ENCODE measurements at regions not wholly inside any gene's neighbourhood (a gene's known extent, or its start where the extent isn't known, plus 50 kb on each side); places are given as distances from the start of the nearest gene placed in this dataset.

DNA sequence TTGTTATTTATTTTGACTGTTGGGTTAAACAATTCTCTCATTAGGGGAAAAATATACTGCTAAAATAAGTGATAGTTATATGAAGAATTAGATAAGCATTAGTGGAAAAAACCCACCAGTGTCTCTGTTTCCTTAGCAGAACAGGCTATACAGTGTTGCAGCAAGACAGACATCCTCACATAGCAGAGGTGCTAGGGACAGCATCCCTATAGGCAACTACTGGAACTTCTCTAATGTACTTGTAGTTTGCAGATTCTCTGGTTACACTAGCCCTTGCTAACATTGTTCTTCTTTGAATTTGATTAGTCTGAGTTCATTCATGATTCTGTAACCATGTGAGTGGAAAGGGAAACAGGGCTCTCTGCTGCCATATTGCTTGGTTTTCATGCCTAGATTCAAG lies 661.8 kb upstream of the RGMB start:
- no peak overlapping the region for H3K4me3 ChIP-seq (ENCODE audit: low read length)
- no peak overlapping the region for H3K27ac ChIP-seq (ENCODE audit: low read depth, low read length)
- H3K36me3 ChIP-seq (ENCODE audit: control insufficient read depth, insufficient read depth, low read length): no peaks in the 10 kb centered on the region
- H3K9ac ChIP-seq (ENCODE audit: low read length): no peak overlapping the region
- H3K4me1 ChIP-seq (ENCODE audit: control insufficient read depth, insufficient read depth, low read length): no peaks in the 10 kb centered on the region
- no peaks in the 10 kb centered on the region for H3K27me3 ChIP-seq (ENCODE audit: control insufficient read depth, insufficient read depth, low read length)

GRCh38 chr5:98121036-98121936 lies 652.2 kb upstream of the RGMB start:
- Histone ChIP-seq H3K36me3 (ENCODE audit: control insufficient read depth, insufficient read depth, low read length) (no peaks in the 10 kb centered on the region), H3K27ac (ENCODE audit: low read depth, low read length) (no peak overlapping the region), H3K4me3 (ENCODE audit: low read length) (no peak overlapping the region), H3K4me1 (ENCODE audit: control insufficient read depth, insufficient read depth, low read length) (no peaks in the 10 kb centered on the region), H3K27me3 (ENCODE audit: control insufficient read depth, insufficient read depth, low read length) (no peaks in the 10 kb centered on the region), H3K9ac (ENCODE audit: low read length) (no peak overlapping the region)

DNA sequence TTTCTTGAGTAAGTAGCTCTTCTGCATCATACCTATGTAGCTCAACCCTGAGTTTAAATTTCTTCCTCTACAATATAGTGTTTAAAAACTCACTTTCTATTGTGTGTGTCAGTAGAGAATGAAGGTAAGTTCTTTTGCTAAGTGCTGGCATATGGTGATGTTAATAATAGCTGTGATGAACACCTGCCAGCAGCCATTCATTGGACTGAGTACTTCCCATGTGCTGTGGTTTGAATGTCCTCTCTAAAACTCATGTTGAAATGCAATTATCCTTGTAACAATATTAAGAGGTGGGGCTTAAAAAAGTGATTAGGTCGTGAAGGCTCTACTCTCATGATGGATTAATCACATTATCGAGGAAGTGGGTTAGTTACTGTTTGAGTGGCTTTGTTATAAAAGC lies 645.2 kb upstream of the RGMB start:
- Histone ChIP-seq H3K27me3 (ENCODE audit: control insufficient read depth, insufficient read depth, low read length) (no peaks in the 10 kb centered on the region), H3K9ac (ENCODE audit: low read length) (no peak overlapping the region), H3K36me3 (ENCODE audit: control insufficient read depth, insufficient read depth, low read length) (no peaks in the 10 kb centered on the region), H3K4me3 (ENCODE audit: low read length) (no peak overlapping the region), H3K27ac (ENCODE audit: low read depth, low read length) (no peak overlapping the region), H3K4me1 (ENCODE audit: control insufficient read depth, insufficient read depth, low read length) (no peaks in the 10 kb centered on the region)

GRCh38 chr5:98128846-98129245 lies 644.6 kb upstream of the RGMB start:
- no peaks in the 10 kb centered on the region for H3K27me3 ChIP-seq (ENCODE audit: control insufficient read depth, insufficient read depth, low read length)
- no peaks in the 10 kb centered on the region for H3K36me3 ChIP-seq (ENCODE audit: control insufficient read depth, insufficient read depth, low read length)
- no peak overlapping the region for H3K4me3 ChIP-seq (ENCODE audit: low read length)
- H3K9ac ChIP-seq (ENCODE audit: low read length): no peak overlapping the region
- H3K27ac ChIP-seq (ENCODE audit: low read depth, low read length): no peak overlapping the region
- H3K4me1 ChIP-seq (ENCODE audit: control insufficient read depth, insufficient read depth, low read length): no peaks in the 10 kb centered on the region

GRCh38 chr5:98130261-98131035 lies 643.0 kb upstream of the RGMB start:
- Histone ChIP-seq H3K36me3 (ENCODE audit: control insufficient read depth, insufficient read depth, low read length) (no peaks in the 10 kb centered on the region), H3K4me3 (ENCODE audit: low read length) (no peak overlapping the region), H3K27ac (ENCODE audit: low read depth, low read length) (no peak overlapping the region), H3K9ac (ENCODE audit: low read length) (no peak overlapping the region), H3K4me1 (ENCODE audit: control insufficient read depth, insufficient read depth, low read length) (no peaks in the 10 kb centered on the region), H3K27me3 (ENCODE audit: control insufficient read depth, insufficient read depth, low read length) (no peaks in the 10 kb centered on the region)

- H3K36me3 ChIP-seq (ENCODE audit: control insufficient read depth, insufficient read depth, low read length): no peaks in the 10 kb centered on the region
- H3K4me3 ChIP-seq (ENCODE audit: low read length): no peak overlapping the region
- no peaks in the 10 kb centered on the region for H3K4me1 ChIP-seq (ENCODE audit: control insufficient read depth, insufficient read depth, low read length)
- H3K9ac ChIP-seq (ENCODE audit: low read length): no peak overlapping the region
- no peak overlapping the region for H3K27ac ChIP-seq (ENCODE audit: low read depth, low read length)
- H3K27me3 ChIP-seq (ENCODE audit: control insufficient read depth, insufficient read depth, low read length): no peaks in the 10 kb centered on the region
These were observed 629.3 kb upstream of the RGMB start for GRCh38 chr5:98144116-98144515.

GRCh38 chr5:98144710-98145109 lies 628.8 kb upstream of the RGMB start:
- no peak overlapping the region for H3K9ac ChIP-seq (ENCODE audit: low read length)
- no peaks in the 10 kb centered on the region for H3K36me3 ChIP-seq (ENCODE audit: control insufficient read depth, insufficient read depth, low read length)
- H3K27ac ChIP-seq (ENCODE audit: low read depth, low read length): no peak overlapping the region
- H3K27me3 ChIP-seq (ENCODE audit: control insufficient read depth, insufficient read depth, low read length): no peaks in the 10 kb centered on the region
- no peaks in the 10 kb centered on the region for H3K4me1 ChIP-seq (ENCODE audit: control insufficient read depth, insufficient read depth, low read length)
- H3K4me3 ChIP-seq (ENCODE audit: low read length): no peak overlapping the region

DNA sequence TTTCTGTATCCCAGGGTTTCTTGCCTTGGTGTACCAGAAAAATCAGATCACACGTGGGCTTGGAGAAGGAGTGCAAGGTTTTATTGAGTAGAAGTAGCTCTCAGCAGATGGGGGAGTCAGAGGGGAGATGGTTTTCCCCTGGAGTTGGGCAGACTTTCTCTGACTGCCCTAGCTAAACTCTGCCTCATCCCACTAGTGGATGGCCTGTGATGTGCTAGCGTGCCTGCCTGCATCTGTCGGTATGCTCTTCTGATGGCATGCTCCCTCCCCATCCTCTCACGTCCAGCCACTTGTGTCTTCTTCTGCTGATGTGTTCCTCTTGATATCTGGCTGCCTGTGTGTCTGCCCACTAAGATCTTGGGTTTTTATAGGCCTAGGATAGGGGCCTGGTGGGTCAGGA lies 616.1 kb upstream of the RGMB start:
- no peak overlapping the region for H3K9ac ChIP-seq (ENCODE audit: low read length)
- H3K36me3 ChIP-seq (ENCODE audit: control insufficient read depth, insufficient read depth, low read length): no peaks in the 10 kb centered on the region
- H3K27me3 ChIP-seq (ENCODE audit: control insufficient read depth, insufficient read depth, low read length): no peaks in the 10 kb centered on the region
- H3K4me1 ChIP-seq (ENCODE audit: control insufficient read depth, insufficient read depth, low read length): no peaks in the 10 kb centered on the region
- no peak overlapping the region for H3K4me3 ChIP-seq (ENCODE audit: low read length)
- H3K27ac ChIP-seq (ENCODE audit: low read depth, low read length): no peak overlapping the region

GRCh38 chr5:98158440-98158839 lies 615.0 kb upstream of the RGMB start:
- no peak overlapping the region for H3K4me3 ChIP-seq (ENCODE audit: low read length)

GRCh38 chr5:98163796-98164493 lies 609.5 kb upstream of the RGMB start:
- no peaks in the 10 kb centered on the region for H3K4me1 ChIP-seq (ENCODE audit: control insufficient read depth, insufficient read depth, low read length)
- H3K36me3 ChIP-seq (ENCODE audit: control insufficient read depth, insufficient read depth, low read length): no peaks in the 10 kb centered on the region
- H3K27ac ChIP-seq (ENCODE audit: low read depth, low read length): no peak overlapping the region
- no peak overlapping the region for H3K9ac ChIP-seq (ENCODE audit: low read length)
- H3K4me3 ChIP-seq (ENCODE audit: low read length): no peak overlapping the region
- no peaks in the 10 kb centered on the region for H3K27me3 ChIP-seq (ENCODE audit: control insufficient read depth, insufficient read depth, low read length)

More at GRCh38 chr5:98158440-98158839, 615.0 kb upstream of the RGMB start:
- H3K36me3 ChIP-seq (ENCODE audit: control insufficient read depth, insufficient read depth, low read length): no peaks in the 10 kb centered on the region
- no peak overlapping the region for H3K9ac ChIP-seq (ENCODE audit: low read length)
- no peaks in the 10 kb centered on the region for H3K27me3 ChIP-seq (ENCODE audit: control insufficient read depth, insufficient read depth, low read length)
- H3K4me1 ChIP-seq (ENCODE audit: control insufficient read depth, insufficient read depth, low read length): no peaks in the 10 kb centered on the region
- no peak overlapping the region for H3K27ac ChIP-seq (ENCODE audit: low read depth, low read length)

DNA sequence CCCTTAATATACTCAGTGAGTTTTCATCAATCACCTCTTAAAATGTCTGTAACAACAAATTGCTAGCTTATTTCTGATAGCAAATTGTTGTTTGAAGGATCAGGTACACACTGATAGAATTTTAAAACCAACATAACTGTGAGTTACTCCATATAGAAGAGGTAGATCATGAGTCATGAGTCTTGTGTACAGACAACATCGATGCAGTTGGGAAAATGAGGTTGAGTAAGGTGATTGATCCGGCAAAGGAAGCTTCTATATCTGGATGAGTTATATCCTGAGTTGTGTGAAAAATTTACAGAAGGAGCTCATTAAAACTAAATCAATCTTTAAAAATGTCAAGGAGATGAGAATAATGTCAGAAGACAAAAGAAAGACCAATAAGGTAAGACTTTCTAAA lies 604.6 kb upstream of the RGMB start:
- no peaks in the 10 kb centered on the region for H3K4me1 ChIP-seq (ENCODE audit: control insufficient read depth, insufficient read depth, low read length)
- no peak overlapping the region for H3K4me3 ChIP-seq (ENCODE audit: low read length)
- no peak overlapping the region for H3K27ac ChIP-seq (ENCODE audit: low read depth, low read length)
- no peaks in the 10 kb centered on the region for H3K27me3 ChIP-seq (ENCODE audit: control insufficient read depth, insufficient read depth, low read length)
- no peaks in the 10 kb centered on the region for H3K36me3 ChIP-seq (ENCODE audit: control insufficient read depth, insufficient read depth, low read length)
- H3K9ac ChIP-seq (ENCODE audit: low read length): no peak overlapping the region

DNA sequence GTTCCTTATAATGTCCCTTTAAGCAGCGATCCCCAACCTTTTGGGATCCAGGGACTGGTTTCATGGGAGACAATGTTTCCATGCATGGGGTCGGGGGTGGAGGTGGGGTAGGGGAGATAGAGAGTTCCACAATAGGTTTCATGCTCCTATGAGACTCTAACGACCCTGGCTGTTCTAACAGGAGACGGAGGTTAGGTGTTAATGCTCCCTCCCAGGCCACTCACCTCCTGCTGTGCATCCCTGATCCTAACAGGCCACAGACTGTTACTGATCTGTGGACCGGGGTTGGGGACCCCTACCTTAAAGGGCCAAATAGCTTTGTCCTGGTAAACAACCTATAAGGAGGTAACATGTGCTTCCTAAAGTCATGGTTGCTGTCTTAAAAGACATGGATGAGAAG lies 602.5 kb upstream of the RGMB start:
- H3K36me3 ChIP-seq (ENCODE audit: control insufficient read depth, insufficient read depth, low read length): no peaks in the 10 kb centered on the region
- no peaks in the 10 kb centered on the region for H3K27me3 ChIP-seq (ENCODE audit: control insufficient read depth, insufficient read depth, low read length)
- H3K4me3 ChIP-seq (ENCODE audit: low read length): no peak overlapping the region
- H3K9ac ChIP-seq (ENCODE audit: low read length): no peak overlapping the region
- H3K27ac ChIP-seq (ENCODE audit: low read depth, low read length): no peak overlapping the region
- no peaks in the 10 kb centered on the region for H3K4me1 ChIP-seq (ENCODE audit: control insufficient read depth, insufficient read depth, low read length)
